Spleen (tissue), 11 donors: ENCODE measurements at regions not wholly inside any gene's neighbourhood (a gene's known extent, or its start where the extent isn't known, plus 50 kb on each side); places are given as distances from the start of the nearest gene placed in this dataset.
A peak's percentile ranks its signal among the peaks of the same experiment; 100 is the strongest.

Experiments
- DNase-seq: peaks from one replicate; pipeline ENCODE4 v3.0.0-alpha.2; 2020
- H3K27ac ChIP-seq, 8 donors: fragments of 200-600 bp; sonication (generic) in 7 of 8; 1 replicate in 4 of 8; 2 replicates in 4 of 8; pipeline versions ENCODE4 v1.5.0 to v1.8.0; 2016 to 2021; ENCODE audit warnings: inconsistent platforms in 4 of 8, mild to moderate bottlenecking in 4 of 8, moderate library complexity in 1 of 8
- H3K27me3 ChIP-seq, 7 donors: fragments of 200-600 bp; sonication (generic) in 6 of 7; replicated peaks in 1 of 7; 1 replicate in 4 of 7; 2 replicates in 3 of 7; pipeline versions ENCODE4 v1.5.0 to v1.8.0; 2016 to 2021; ENCODE audit warnings: inconsistent platforms in 3 of 7, mild to moderate bottlenecking in 1 of 7
- H3K36me3 ChIP-seq, 6 donors: fragments of 200-600 bp; sonication (generic) in 5 of 6; 1 replicate in 4 of 6; 2 replicates in 2 of 6; pipeline versions ENCODE4 v1.5.0 to v1.8.0; 2016 to 2021; ENCODE audit warnings: inconsistent platforms in 2 of 6
- H3K4me1 ChIP-seq, 6 donors: fragments of 200-600 bp; sonication (generic) in 5 of 6; 1 replicate in 3 of 6; 2 replicates in 3 of 6; pipeline versions ENCODE4 v1.5.0 to v1.8.0; 2016 to 2021; ENCODE audit warnings: inconsistent platforms in 3 of 6
- H3K4me3 ChIP-seq, 8 donors: fragments of 200-600 bp; sonication (generic) in 7 of 8; 1 replicate in 4 of 8; 2 replicates in 4 of 8; pipeline versions ENCODE4 v1.5.0 to v1.8.0; 2016 to 2021; ENCODE audit warnings: inconsistent platforms in 4 of 8, mild to moderate bottlenecking in 4 of 8, moderate library complexity in 2 of 8
- H3K9me3 ChIP-seq, 8 donors: fragments of 200-600 bp; sonication (generic) in 7 of 8; 1 replicate in 4 of 8; 2 replicates in 4 of 8; pipeline versions ENCODE4 v1.5.0 to v1.8.0; 2016 to 2021; ENCODE audit warnings: inconsistent platforms in 4 of 8
- CTCF ChIP-seq, 11 experiments: fragments of 200-600 bp in 7 of 11; fragments of 450-650 bp in 4 of 11; sonication (generic) in 4 of 11; IDR thresholded peaks in 8 of 11; conservative IDR thresholded peaks in 3 of 11; 1 replicate in 7 of 11; 2 replicates in 4 of 11; pipeline versions ENCODE4 v1.4.0 to v1.8.0; 2016 to 2021; ENCODE audit warnings: antibody characterized with exemption in 11 of 11, inconsistent platforms in 4 of 11, mild to moderate bottlenecking in 1 of 11
- POLR2A ChIP-seq, 3 donors: fragments of 450-650 bp; IDR thresholded peaks; one replicate each; pipeline ENCODE4 v1.5.1; 2017; ENCODE audit warnings: antibody characterized with exemption in 3 of 3, mild to moderate bottlenecking in 1 of 3
- POLR2AphosphoS5 ChIP-seq, 3 donors: sonication (generic); formaldehyde crosslinking; IDR thresholded peaks; one replicate each; pipeline ENCODE4 v1.5.1; 2017; ENCODE audit warnings: antibody characterized with exemption in 3 of 3
- WGBS, 5 donors: extraction: QIAGEN DNeasy Blood & Tissue Kit in 3 of 5; methylation state at CpG; one replicate each; pipeline versions ENCODE4 v1.1.5 to v1.1.7; 2013 to 2018; 5-methylcytosine and 5-hydroxymethylcytosine counted together
- intact Hi-C: fragments of 100-400 bp; cut with DNase I; formaldehyde crosslinking; loops from one replicate; pipeline ENCODE4 v1.15.0; 2023; ENCODE audit warnings: low total_unique reads
- donor health status: healthy with polysubstance abuse.
- donor health status: DM: no; HTN: no; CAD: no; lungs with moderate emphysema.
- donor health status: DM: no; HTN: no; CAD: no.
- donor health status: Bipolar disorder and iron deficiency.
- donor health status: healthy.
- donor health status: DM: no; HTN: no; CAD: no.
- donor health status: DM: yes; HTN: yes; CAD: no.

GRCh38 chr2:128380061-128380889 is 61.6 kb upstream of the HS6ST1 start:
- peak; percentile 69 for DNase-seq

DNA sequence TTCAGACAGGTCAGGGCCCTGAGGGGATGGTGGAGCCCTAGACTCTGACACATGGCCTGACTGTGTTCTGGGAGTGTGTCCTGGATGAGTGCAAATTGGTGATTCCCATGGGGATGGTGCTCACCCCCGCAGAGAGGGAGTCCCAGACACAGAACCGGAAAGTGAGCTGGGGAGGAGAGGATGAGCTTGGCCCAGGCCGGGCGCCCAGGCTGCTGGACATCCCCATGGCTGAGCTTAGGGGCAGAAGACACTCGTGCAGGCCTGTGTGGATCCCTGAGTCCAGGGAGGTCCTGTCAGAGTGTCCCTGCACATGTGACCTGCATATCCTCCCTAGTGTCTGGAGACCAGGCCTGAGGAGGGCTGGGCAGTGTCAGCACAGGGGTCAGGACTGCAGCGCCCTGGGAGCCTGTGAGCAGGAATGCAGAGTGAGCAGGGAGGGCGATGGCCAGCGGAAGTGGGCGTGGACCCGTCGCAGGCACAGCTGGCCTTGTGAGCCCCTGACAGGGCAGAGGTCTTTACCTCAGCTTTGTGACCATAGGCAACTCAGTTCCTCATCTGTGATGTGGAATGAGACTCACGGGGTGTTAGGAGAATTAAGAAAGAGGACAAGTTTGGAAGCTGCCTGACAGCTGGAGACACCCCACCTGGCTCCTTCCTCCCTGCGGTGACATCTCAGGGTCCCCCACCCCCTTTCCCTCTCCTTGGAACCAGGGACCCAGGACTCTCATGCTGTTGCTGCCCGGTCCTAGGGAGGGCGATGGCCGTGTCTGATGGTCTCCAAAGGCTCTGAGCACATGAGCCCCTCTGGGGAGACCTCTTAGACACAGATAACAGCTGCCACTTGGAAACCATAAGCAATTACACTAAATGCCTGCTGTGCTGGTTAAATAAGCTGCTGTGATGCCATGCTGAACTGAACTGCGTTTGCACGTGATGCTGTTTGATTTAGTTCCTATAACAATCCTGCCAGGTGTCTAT is 62.6 kb upstream of the HS6ST1 start:
- TF ChIP-seq POLR2A (IDR thresholded peaks at IDR 0.05) (no peak), POLR2AphosphoS5 (IDR thresholded peaks at IDR 0.05) (peak in 2 of 3 donors; percentile 60 to 80)
- intact Hi-C loops: no loop called here
- DNase-seq: peak; percentile 78
- Histone ChIP-seq H3K27ac (peak overlapping the region in 6 of 8 donors; percentile 28 to 73 (median 69)), H3K27me3 (peaks cover 0 to 15% (median 0%) of the 10 kb centered on the region in 7 donors), H3K4me3 (no peak overlapping the region), H3K36me3 (no peaks in the 10 kb centered on the region), H3K9me3 (no peaks in the 10 kb centered on the region), H3K4me1 (peaks cover 0 to 39% (median 16%) of the 10 kb centered on the region in 6 donors)
- 63 to 83% (median 73%) methylated on average over 15 to 18 of the region's 18 CpGs for WGBS, 5 donors

More at GRCh38 chr2:128380061-128380889, 61.6 kb upstream of the HS6ST1 start:
- intact Hi-C loops: no loop called here
- H3K27me3 ChIP-seq: peaks cover 0 to 15% (median 0%) of the 10 kb centered on the region in 7 donors
- no peak overlapping the region for H3K4me3 ChIP-seq
- H3K36me3 ChIP-seq: no peaks in the 10 kb centered on the region
- H3K27ac ChIP-seq: peak overlapping the region in 6 of 8 donors; percentile 28 to 73 (median 69)
- 87 to 94% (median 91%) methylated on average over 19 to 27 of the region's 27 CpGs for WGBS, 5 donors
- TF ChIP-seq CTCF (IDR thresholded peaks at IDR 0.05 in 8 of 11, conservative IDR thresholded peaks at IDR 0.05 in 3 of 11) (no peak), POLR2A (IDR thresholded peaks at IDR 0.05) (no peak), POLR2AphosphoS5 (IDR thresholded peaks at IDR 0.05) (no peak)
- peaks cover 0 to 39% (median 16%) of the 10 kb centered on the region in 6 donors for H3K4me1 ChIP-seq
- no peaks in the 10 kb centered on the region for H3K9me3 ChIP-seq

GRCh38 chr2:128384446-128384845 is 65.8 kb upstream of the HS6ST1 start:
- H3K27ac ChIP-seq: no peak overlapping the region
- 89 to 97% (median 91%) methylated on average over 10 of the region's 10 CpGs for WGBS, 5 donors
- no peaks in the 10 kb centered on the region for H3K9me3 ChIP-seq
- DNase-seq: peak; percentile 54
- intact Hi-C loops: no loop called here
- H3K4me1 ChIP-seq: peaks cover 0 to 30% (median 16%) of the 10 kb centered on the region in 6 donors
- H3K36me3 ChIP-seq: no peaks in the 10 kb centered on the region
- TF ChIP-seq POLR2AphosphoS5 (IDR thresholded peaks at IDR 0.05) (no peak), CTCF (IDR thresholded peaks at IDR 0.05 in 8 of 11, conservative IDR thresholded peaks at IDR 0.05 in 3 of 11) (no peak), POLR2A (IDR thresholded peaks at IDR 0.05) (no peak)
- H3K4me3 ChIP-seq: no peak overlapping the region
- H3K27me3 ChIP-seq: peaks cover 0 to 7% (median 0%) of the 10 kb centered on the region in 7 donors

GRCh38 chr2:128384956-128385355 is 66.3 kb upstream of the HS6ST1 start:
- no peak overlapping the region for H3K27ac ChIP-seq
- WGBS, 5 donors: 73 to 88% (median 81%) methylated on average over 6 to 10 of the region's 10 CpGs
- DNase-seq: peak; percentile 67
- H3K36me3 ChIP-seq: no peaks in the 10 kb centered on the region
- no peaks in the 10 kb centered on the region for H3K9me3 ChIP-seq
- H3K27me3 ChIP-seq: peaks cover 0 to 7% (median 0%) of the 10 kb centered on the region in 7 donors
- H3K4me1 ChIP-seq: peaks cover 0 to 25% (median 16%) of the 10 kb centered on the region in 6 donors
- intact Hi-C loops: no loop called here
- H3K4me3 ChIP-seq: no peak overlapping the region
- TF ChIP-seq POLR2AphosphoS5 (IDR thresholded peaks at IDR 0.05): no peak
